HG02943 (cell line): ENCODE measurements at regions not wholly inside any gene's neighbourhood (a gene's known extent, or its start where the extent isn't known, plus 50 kb on each side); places are given as distances from the start of the nearest gene placed in this dataset.

Experiments
- ATAC-seq: cut with Tn5 transposase; IDR thresholded peaks from one replicate; pipeline ENCODE4 v1.9.1; 2021; ENCODE audit warnings: mild to moderate bottlenecking, low read depth, moderate library complexity; ENCODE audit not compliant: unreplicated experiment

- ATAC-seq, result no peak
Measured at GRCh38 chr12:76611533-76611932, 52.0 kb upstream of the OSBPL8 start.

- ATAC-seq, result no peak
Measured at GRCh38 chr12:76614364-76614763, 54.8 kb upstream of the OSBPL8 start.

- no peak for ATAC-seq
Measured at GRCh38 chr12:76618031-76618430, 58.5 kb upstream of the OSBPL8 start.

- ATAC-seq, result peak; percentile 80
Measured at GRCh38 chr12:76621582-76622024, 62.0 kb upstream of the OSBPL8 start.

GRCh38 chr12:76622351-76622750 is 62.8 kb upstream of the OSBPL8 start:
- no peak for ATAC-seq

- ATAC-seq, result no peak
Measured at GRCh38 chr12:76622915-76623314, 63.3 kb upstream of the OSBPL8 start.

- no peak for ATAC-seq
Measured at GRCh38 chr12:76623931-76624330, 64.4 kb upstream of the OSBPL8 start.

- no peak for ATAC-seq
Measured at GRCh38 chr12:76627346-76628135, 68.0 kb upstream of the OSBPL8 start.

- no peak for ATAC-seq
Measured at GRCh38 chr12:76628745-76629144, 69.2 kb upstream of the OSBPL8 start.

GRCh38 chr12:76631741-76632140 is 72.2 kb upstream of the OSBPL8 start:
- no peak for ATAC-seq

- no peak for ATAC-seq
Measured at GRCh38 chr12:76633415-76633814, 73.8 kb upstream of the OSBPL8 start.

GRCh38 chr12:76634133-76634532 is 74.6 kb upstream of the OSBPL8 start:
- no peak for ATAC-seq

GRCh38 chr12:76636121-76636692 is 76.6 kb upstream of the OSBPL8 start:
- ATAC-seq, result no peak

GRCh38 chr12:76637807-76638206 is 78.2 kb upstream of the OSBPL8 start:
- no peak for ATAC-seq

- no peak for ATAC-seq
Measured at GRCh38 chr12:76639646-76640045, 80.1 kb upstream of the OSBPL8 start.

- no peak for ATAC-seq
Measured at GRCh38 chr12:76641073-76641472, 81.5 kb upstream of the OSBPL8 start.

GRCh38 chr12:76641961-76642360 is 82.4 kb upstream of the OSBPL8 start:
- ATAC-seq, result no peak

- ATAC-seq, result no peak
Measured at GRCh38 chr12:76643438-76643837, 83.9 kb upstream of the OSBPL8 start.

- ATAC-seq, result no peak
Measured at GRCh38 chr12:76644950-76645349, 85.4 kb upstream of the OSBPL8 start.

GRCh38 chr12:76645934-76646333 is 86.4 kb upstream of the OSBPL8 start:
- ATAC-seq, result no peak

GRCh38 chr12:76646366-76646765 is 86.8 kb upstream of the OSBPL8 start:
- no peak for ATAC-seq

- no peak for ATAC-seq
Measured at GRCh38 chr12:76649099-76649498, 89.5 kb upstream of the OSBPL8 start.
